Keratinocyte (primary cell): ENCODE measurements at regions not wholly inside any gene's neighbourhood (a gene's known extent, or its start where the extent isn't known, plus 50 kb on each side); places are given as distances from the start of the nearest gene placed in this dataset.
"Not testable (repeated sequence)": the region's sequence is repeated elsewhere in the genome, so short reads cannot be mapped to it uniquely, and the experiment has no call there.

Source experiments
- DNase-seq: peaks from one replicate; pipeline ENCODE4 v3.0.0-alpha.2; 2011; ENCODE audit warnings: low read depth, missing footprints, low spot score
- FAIRE-seq: peaks from 2 replicates; lab custom pipeline; 2011; peaks lifted over from hg19 to GRCh38; lab: Jason Lieb, UNC
- H2AFZ ChIP-seq: 2 replicates; pipeline ENCODE4 v1.6.0; 2012; ENCODE audit warnings: low read length, control low read depth, inconsistent platforms; ENCODE audit not compliant: control insufficient read depth
- H3K27ac ChIP-seq: 2 replicates; pipeline ENCODE4 v1.5.1; 2011; ENCODE audit warnings: low read length; ENCODE audit not compliant: control insufficient read depth, insufficient read depth
- H3K27me3 ChIP-seq: 3 replicates; pipeline ENCODE4 v1.6.0; 2011; ENCODE audit warnings: low read length; ENCODE audit not compliant: control insufficient read depth, insufficient read depth; ENCODE audit errors: extremely low read depth
- H3K36me3 ChIP-seq, 2 experiments: 2 replicates in 1 of 2; 3 replicates in 1 of 2; pipeline ENCODE4 v1.5.1; 2011; ENCODE audit warnings: low read length in 2 of 2, mild to moderate bottlenecking in 1 of 2; ENCODE audit not compliant: control insufficient read depth in 2 of 2, insufficient read depth in 2 of 2; ENCODE audit errors: extremely low read depth in 1 of 2
- H3K4me1 ChIP-seq: 3 replicates; pipeline ENCODE4 v1.5.1; 2011; ENCODE audit warnings: low read length; ENCODE audit not compliant: control insufficient read depth, insufficient read depth; ENCODE audit errors: extremely low read depth
- H3K4me2 ChIP-seq: 3 replicates; pipeline ENCODE4 v1.6.0; 2011; ENCODE audit warnings: low read depth, low read length; ENCODE audit not compliant: control insufficient read depth, insufficient read depth; ENCODE audit errors: extremely low read depth
- H3K4me3 ChIP-seq, 3 experiments: fragments of 200-600 bp in 1 of 3; sonication (generic) in 1 of 3; 2 replicates in 2 of 3; 3 replicates in 1 of 3; pipeline ENCODE4 v1.5.1; 2011 to 2016; ENCODE audit warnings: low read length in 3 of 3, mild to moderate bottlenecking in 3 of 3, control low read depth in 2 of 3, inconsistent platforms in 1 of 3, low read depth in 1 of 3, mixed read lengths in 1 of 3, mixed run types in 1 of 3, moderate library complexity in 1 of 3; ENCODE audit not compliant: control insufficient read depth in 2 of 3, insufficient read depth in 2 of 3; ENCODE audit errors: extremely low read depth in 1 of 3
- H3K79me2 ChIP-seq: 2 replicates; pipeline ENCODE4 v1.6.0; 2012; ENCODE audit warnings: low read length; ENCODE audit not compliant: control insufficient read depth, insufficient read depth
- H3K9ac ChIP-seq: 3 replicates; pipeline ENCODE4 v1.6.0; 2011; ENCODE audit warnings: low read length; ENCODE audit not compliant: control insufficient read depth, insufficient read depth; ENCODE audit errors: extremely low read depth
- H3K9me1 ChIP-seq: 3 replicates; pipeline ENCODE4 v1.6.0; 2011; ENCODE audit warnings: low read length; ENCODE audit not compliant: control insufficient read depth, insufficient read depth; ENCODE audit errors: extremely low read depth
- H3K9me3 ChIP-seq: 2 replicates; pipeline ENCODE4 v1.5.1; 2012; ENCODE audit warnings: low read depth, low read length; ENCODE audit not compliant: control insufficient read depth
- H4K20me1 ChIP-seq: 3 replicates; pipeline ENCODE4 v1.6.0; 2011; ENCODE audit warnings: low read length; ENCODE audit not compliant: control insufficient read depth, insufficient read depth; ENCODE audit errors: extremely low read depth
- EZH2 ChIP-seq: IDR thresholded peaks from one replicate; pipeline ENCODE4 v1.6.1; 2012; ENCODE audit warnings: inconsistent platforms, mild to moderate bottlenecking, low read length, moderate library complexity
- dilution Hi-C: fragments of 300-500 bp; cut with MboI; formaldehyde crosslinking; loops from one replicate; pipeline ENCODE4 v1.7.0; 2020; ENCODE audit warnings: low sequenced_read_pairs; ENCODE audit not compliant: extremely low pct_ligation_motif_present
- TF ChIP-seq, protein P1 (sequence below), 3 experiments: IDR thresholded peaks in 1 of 3; conservative IDR thresholded peaks in 1 of 3; optimal IDR thresholded peaks in 1 of 3; 2 replicates in 2 of 3; 3 replicates in 1 of 3; pipeline versions ENCODE3 to v1.5.1; 2011; ENCODE audit warnings: low read length in 3 of 3, mild to moderate bottlenecking in 3 of 3, moderate library complexity in 2 of 3, control low read depth in 1 of 3, inconsistent platforms in 1 of 3; ENCODE audit not compliant: insufficient read depth in 2 of 3; ENCODE audit errors: extremely low read depth in 1 of 3

DNA sequence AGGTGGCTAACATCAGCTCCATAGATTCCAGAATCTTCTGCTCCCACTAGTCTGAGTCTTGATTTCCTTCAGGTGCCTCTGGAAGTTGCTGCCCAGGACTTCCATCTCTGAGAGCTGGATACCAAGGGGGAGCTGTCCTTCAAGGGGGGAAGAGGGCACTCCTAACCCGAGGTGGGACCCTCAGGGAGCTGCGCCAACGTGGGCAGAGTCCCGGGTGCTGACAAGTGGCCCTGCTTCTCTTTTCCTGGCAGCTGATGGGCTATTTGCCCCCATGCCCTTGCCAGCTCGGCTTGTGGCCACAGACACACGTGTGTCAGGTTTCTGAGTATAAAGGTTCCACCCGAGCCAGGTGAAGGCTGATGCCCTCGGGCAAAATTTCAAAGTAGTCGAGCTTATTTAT lies 272.5 kb downstream of the TTC8 start:
- Histone ChIP-seq H3K79me2 (no peaks in the 10 kb centered on the region), H3K4me2 (no peak overlapping the region), H3K9ac (no peak overlapping the region), H3K9me1 (no peaks in the 10 kb centered on the region), H3K9me3 (no peaks in the 10 kb centered on the region), H4K20me1 (no peaks in the 10 kb centered on the region), H2AFZ (no peak overlapping the region), H3K4me3 (no peak overlapping the region), H3K27ac (no peak overlapping the region), H3K4me1 (no peaks in the 10 kb centered on the region), H3K36me3 (no peaks in the 10 kb centered on the region), H3K27me3 (no peaks in the 10 kb centered on the region)
- TF ChIP-seq EZH2, result no peak
- TF ChIP-seq, protein P1, sequence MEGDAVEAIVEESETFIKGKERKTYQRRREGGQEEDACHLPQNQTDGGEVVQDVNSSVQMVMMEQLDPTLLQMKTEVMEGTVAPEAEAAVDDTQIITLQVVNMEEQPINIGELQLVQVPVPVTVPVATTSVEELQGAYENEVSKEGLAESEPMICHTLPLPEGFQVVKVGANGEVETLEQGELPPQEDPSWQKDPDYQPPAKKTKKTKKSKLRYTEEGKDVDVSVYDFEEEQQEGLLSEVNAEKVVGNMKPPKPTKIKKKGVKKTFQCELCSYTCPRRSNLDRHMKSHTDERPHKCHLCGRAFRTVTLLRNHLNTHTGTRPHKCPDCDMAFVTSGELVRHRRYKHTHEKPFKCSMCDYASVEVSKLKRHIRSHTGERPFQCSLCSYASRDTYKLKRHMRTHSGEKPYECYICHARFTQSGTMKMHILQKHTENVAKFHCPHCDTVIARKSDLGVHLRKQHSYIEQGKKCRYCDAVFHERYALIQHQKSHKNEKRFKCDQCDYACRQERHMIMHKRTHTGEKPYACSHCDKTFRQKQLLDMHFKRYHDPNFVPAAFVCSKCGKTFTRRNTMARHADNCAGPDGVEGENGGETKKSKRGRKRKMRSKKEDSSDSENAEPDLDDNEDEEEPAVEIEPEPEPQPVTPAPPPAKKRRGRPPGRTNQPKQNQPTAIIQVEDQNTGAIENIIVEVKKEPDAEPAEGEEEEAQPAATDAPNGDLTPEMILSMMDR (optimal IDR thresholded peaks at IDR 0.05 in 1 of 3, IDR thresholded peaks at IDR 0.05 in 1 of 3, conservative IDR thresholded peaks at IDR 0.05 in 1 of 3; ENCODE audit: extremely low read depth in 1 of 3, insufficient read depth in 2 of 3, low read length in 3 of 3), result no peak
- no peak for FAIRE-seq
- dilution Hi-C loops, result no loop called here
- no peak for DNase-seq

DNA sequence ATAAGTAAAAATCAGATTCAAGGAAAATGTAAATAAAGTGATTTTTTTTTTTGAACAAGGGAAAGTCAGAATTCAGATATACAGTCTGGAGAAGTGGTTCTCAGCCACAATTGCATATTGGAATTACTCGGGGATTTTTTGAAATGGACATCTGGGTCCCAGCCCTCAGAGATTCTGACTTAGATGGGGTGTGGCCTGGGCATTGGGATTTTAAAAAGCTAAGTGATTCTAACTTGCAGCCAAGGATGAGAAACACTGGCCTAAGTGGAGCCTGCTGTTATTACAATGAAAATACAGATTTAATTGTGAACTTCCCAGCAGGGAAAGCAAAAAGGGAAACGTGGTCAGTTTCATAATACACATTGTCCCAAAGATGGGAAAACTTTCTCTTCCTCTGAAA lies 273.8 kb downstream of the TTC8 start:
- Histone ChIP-seq H3K27ac (no peak overlapping the region), H3K36me3 (no peaks in the 10 kb centered on the region), H3K9ac (no peak overlapping the region), H2AFZ (no peak overlapping the region), H3K4me3 (no peak overlapping the region), H3K4me2 (no peak overlapping the region), H3K9me3 (no peaks in the 10 kb centered on the region), H4K20me1 (no peaks in the 10 kb centered on the region), H3K79me2 (no peaks in the 10 kb centered on the region), H3K9me1 (no peaks in the 10 kb centered on the region), H3K27me3 (no peaks in the 10 kb centered on the region), H3K4me1 (no peaks in the 10 kb centered on the region)
- no peak for TF ChIP-seq EZH2
- TF ChIP-seq, protein P1 (optimal IDR thresholded peaks at IDR 0.05 in 1 of 3, IDR thresholded peaks at IDR 0.05 in 1 of 3, conservative IDR thresholded peaks at IDR 0.05 in 1 of 3; ENCODE audit: extremely low read depth in 1 of 3, insufficient read depth in 2 of 3, low read length in 3 of 3), result no peak
- FAIRE-seq, result no peak
- no peak for DNase-seq
- dilution Hi-C loops, result no loop called here

DNA sequence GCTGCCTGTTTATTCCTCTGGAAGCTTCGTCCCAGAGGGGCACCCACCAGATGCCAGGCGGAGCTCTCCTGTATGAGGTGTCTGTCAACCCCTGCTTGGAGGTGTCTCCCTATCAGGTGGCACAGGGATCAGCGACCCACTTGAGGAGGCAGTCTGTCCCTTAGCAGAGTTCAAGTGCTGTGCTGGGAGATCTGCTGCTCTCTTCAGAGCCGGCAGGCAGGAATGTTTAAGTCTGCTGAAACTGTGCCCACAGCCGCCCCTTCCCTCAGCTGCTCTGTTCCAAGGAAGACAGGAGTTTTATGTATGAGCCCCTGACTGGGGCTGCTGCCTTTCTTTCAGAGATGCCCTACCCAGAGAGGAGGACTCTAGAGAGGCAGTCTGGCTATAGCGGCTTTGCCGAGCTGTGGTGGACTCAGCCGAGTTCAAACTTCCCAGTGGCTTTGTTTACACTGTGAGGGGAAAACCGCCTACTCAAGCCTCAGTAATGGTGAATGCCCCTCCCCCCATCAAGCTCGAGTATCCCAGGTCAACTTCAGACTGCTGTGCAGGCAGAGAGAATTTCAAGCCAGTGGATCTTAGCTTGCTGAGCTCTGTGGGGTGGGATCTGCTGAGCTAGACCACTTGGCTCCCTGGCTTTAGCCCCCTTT lies 279.8 kb downstream of the TTC8 start:
- H3K4me1 ChIP-seq, DNase-seq, H3K79me2 ChIP-seq, H3K9me3 ChIP-seq, H3K36me3 ChIP-seq, H2AFZ ChIP-seq, H4K20me1 ChIP-seq, H3K4me2 ChIP-seq, H3K4me3 ChIP-seq, H3K27ac ChIP-seq, FAIRE-seq, H3K9me1 ChIP-seq, H3K27me3 ChIP-seq, H3K9ac ChIP-seq, dilution Hi-C loops: not testable (repeated sequence)

DNA sequence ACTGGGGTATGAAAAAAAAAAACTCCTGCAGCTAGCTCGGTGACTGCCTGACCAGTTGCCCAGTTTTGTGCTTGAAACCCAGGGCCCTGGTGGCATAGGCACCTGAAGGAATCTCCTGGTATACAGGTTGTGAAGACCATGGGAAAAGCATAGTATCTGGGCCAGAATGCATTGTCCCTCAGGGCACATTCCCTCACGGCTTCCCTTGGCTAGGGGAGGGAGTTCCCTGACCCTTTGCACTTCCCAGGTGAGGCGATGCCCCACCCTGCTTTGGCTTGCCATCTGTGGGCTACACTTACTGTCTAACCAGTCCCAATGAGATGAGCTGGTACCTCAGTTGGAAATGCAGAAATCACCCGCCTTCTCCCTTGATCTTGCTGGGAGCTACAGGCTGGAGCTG lies 280.4 kb downstream of the TTC8 start:
- dilution Hi-C loops, H4K20me1 ChIP-seq, H3K9me1 ChIP-seq, H3K4me2 ChIP-seq, H3K27me3 ChIP-seq, H3K4me1 ChIP-seq, H3K4me3 ChIP-seq, H3K9me3 ChIP-seq, FAIRE-seq, H3K36me3 ChIP-seq, DNase-seq, H3K9ac ChIP-seq, H2AFZ ChIP-seq, H3K27ac ChIP-seq, H3K79me2 ChIP-seq: not testable (repeated sequence)
